ENCODE measurements at regions not wholly inside any gene's neighbourhood (a gene's known extent, or its start where the extent isn't known, plus 50 kb on each side); places are given as distances from the start of the nearest gene placed in this dataset.

- H3K4me1 Mint-ChIP-seq: no peaks in the 10 kb centered on the region
- no peak for TF ChIP-seq CTCF (IDR thresholded peaks at IDR 0.05)
- no peak for TF ChIP-seq EZH2 (IDR thresholded peaks at IDR 0.05; ENCODE audit: borderline replicate concordance, insufficient read depth, low read depth, low read length, poor library complexity, severe bottlenecking)
- no peak overlapping the region for H2AFZ ChIP-seq (ENCODE audit: insufficient read depth, low read depth, low read length, poor library complexity, severe bottlenecking)
- no peak overlapping the region for H3K4me2 ChIP-seq (replicated peaks; ENCODE audit: low read depth, low read length, poor library complexity, severe bottlenecking)
- H3K79me2 ChIP-seq (ENCODE audit: control insufficient read depth, insufficient read depth, low read length): no peaks in the 10 kb centered on the region
- H4K20me1 ChIP-seq (ENCODE audit: control insufficient read depth, insufficient read depth, low read length, poor library complexity, severe bottlenecking): no peaks in the 10 kb centered on the region
- peaks cover under 1% of the 10 kb centered on the region for H3K9me3 Mint-ChIP-seq (ENCODE audit: insufficient read depth)
- H3K9ac ChIP-seq (ENCODE audit: low read length): no peak overlapping the region
- H3K36me3 ChIP-seq (replicated peaks in 1 of 2; ENCODE audit: control extremely low read depth in 1 of 2, control insufficient read depth in 1 of 2, extremely low read depth in 1 of 2, insufficient read depth in 2 of 2, low read length in 1 of 2): no peaks in the 10 kb centered on the region
- DNase-seq: no peak
- H3K27me3 ChIP-seq (replicated peaks in 1 of 4; ENCODE audit: control extremely low read depth in 1 of 4, control insufficient read depth in 3 of 4, insufficient read depth in 4 of 4, low read length in 3 of 4): no peaks in the 10 kb centered on the region
- intact Hi-C loops (cut with micrococcal nuclease): no loop called here
- no peak overlapping the region for H3K4me3 ChIP-seq (ENCODE audit: control extremely low read depth in 1 of 5, extremely low read depth in 1 of 5, insufficient read depth in 1 of 5, low read depth in 2 of 5, low read length in 4 of 5)
- no peak overlapping the region for H3K4me3 Mint-ChIP-seq
- H3K4me1 ChIP-seq (ENCODE audit: control insufficient read depth in 2 of 2, insufficient read depth in 2 of 2, low read length in 2 of 2): no peaks in the 10 kb centered on the region
- no peak overlapping the region for H3K27ac Mint-ChIP-seq
- ChIA-PET POLR2A (no interaction called here), CTCF (no interaction called here)
- no peak overlapping the region for H3K27ac ChIP-seq (ENCODE audit: low read length in 2 of 2)
- whole genome bisulfite sequencing (ENCODE audit: insufficient coverage): 84% methylated on average over 6 of the region's 6 CpGs
- H3K9me3 ChIP-seq (ENCODE audit: control extremely low read depth in 1 of 3, control insufficient read depth in 2 of 3, insufficient read depth in 1 of 3, low read length in 2 of 3): no peaks in the 10 kb centered on the region
- no peak for ATAC-seq (ENCODE audit: low read depth)
- H3K27me3 Mint-ChIP-seq: no peaks in the 10 kb centered on the region
Observed at GRCh38 chr2:2464643-2465042, 133.6 kb upstream of the MYT1L start.

- Histone ChIP-seq H3K9ac (ENCODE audit: low read length) (no peak overlapping the region), H3K36me3 (replicated peaks in 1 of 2; ENCODE audit: control extremely low read depth in 1 of 2, control insufficient read depth in 1 of 2, extremely low read depth in 1 of 2, insufficient read depth in 2 of 2, low read length in 1 of 2) (no peaks in the 10 kb centered on the region), H2AFZ (ENCODE audit: insufficient read depth, low read depth, low read length, poor library complexity, severe bottlenecking) (no peak overlapping the region), H3K9me3 (ENCODE audit: control extremely low read depth in 1 of 3, control insufficient read depth in 2 of 3, insufficient read depth in 1 of 3, low read length in 2 of 3) (no peaks in the 10 kb centered on the region), H3K79me2 (ENCODE audit: control insufficient read depth, insufficient read depth, low read length) (no peaks in the 10 kb centered on the region), H4K20me1 (ENCODE audit: control insufficient read depth, insufficient read depth, low read length, poor library complexity, severe bottlenecking) (no peaks in the 10 kb centered on the region), H3K4me3 (ENCODE audit: control extremely low read depth in 1 of 5, extremely low read depth in 1 of 5, insufficient read depth in 1 of 5, low read depth in 2 of 5, low read length in 4 of 5) (no peak overlapping the region), H3K4me1 (ENCODE audit: control insufficient read depth in 2 of 2, insufficient read depth in 2 of 2, low read length in 2 of 2) (no peaks in the 10 kb centered on the region), H3K4me2 (replicated peaks; ENCODE audit: low read depth, low read length, poor library complexity, severe bottlenecking) (no peak overlapping the region), H3K27ac (ENCODE audit: low read length in 2 of 2) (no peak overlapping the region), H3K27me3 (replicated peaks in 1 of 4; ENCODE audit: control extremely low read depth in 1 of 4, control insufficient read depth in 3 of 4, insufficient read depth in 4 of 4, low read length in 3 of 4) (no peaks in the 10 kb centered on the region)
- H3K27ac Mint-ChIP-seq: no peak overlapping the region
- CTCF ChIA-PET: no interaction called here
- POLR2A ChIA-PET: no interaction called here
- 70% methylated on average over 11 of the region's 12 CpGs for WGBS (ENCODE audit: insufficient coverage)
- H3K9me3 Mint-ChIP-seq (ENCODE audit: insufficient read depth): peaks cover 2% of the 10 kb centered on the region
- ATAC-seq (ENCODE audit: low read depth) (no peak), DNase-seq (no peak)
- H3K4me3 Mint-ChIP-seq: no peak overlapping the region
- H3K27me3 Mint-ChIP-seq: no peaks in the 10 kb centered on the region
- TF ChIP-seq EZH2 (IDR thresholded peaks at IDR 0.05; ENCODE audit: borderline replicate concordance, insufficient read depth, low read depth, low read length, poor library complexity, severe bottlenecking) (no peak), CTCF (IDR thresholded peaks at IDR 0.05) (no peak)
- intact Hi-C loops (cut with micrococcal nuclease): no loop called here
- no peaks in the 10 kb centered on the region for H3K4me1 Mint-ChIP-seq
Observed at GRCh38 chr2:2464094-2464493, 133.0 kb upstream of the MYT1L start.
